ENCODE measurements at regions not wholly inside any gene's neighbourhood (a gene's known extent, or its start where the extent isn't known, plus 50 kb on each side); places are given as distances from the start of the nearest gene placed in this dataset.

- TF ChIP-seq, protein P1, sequence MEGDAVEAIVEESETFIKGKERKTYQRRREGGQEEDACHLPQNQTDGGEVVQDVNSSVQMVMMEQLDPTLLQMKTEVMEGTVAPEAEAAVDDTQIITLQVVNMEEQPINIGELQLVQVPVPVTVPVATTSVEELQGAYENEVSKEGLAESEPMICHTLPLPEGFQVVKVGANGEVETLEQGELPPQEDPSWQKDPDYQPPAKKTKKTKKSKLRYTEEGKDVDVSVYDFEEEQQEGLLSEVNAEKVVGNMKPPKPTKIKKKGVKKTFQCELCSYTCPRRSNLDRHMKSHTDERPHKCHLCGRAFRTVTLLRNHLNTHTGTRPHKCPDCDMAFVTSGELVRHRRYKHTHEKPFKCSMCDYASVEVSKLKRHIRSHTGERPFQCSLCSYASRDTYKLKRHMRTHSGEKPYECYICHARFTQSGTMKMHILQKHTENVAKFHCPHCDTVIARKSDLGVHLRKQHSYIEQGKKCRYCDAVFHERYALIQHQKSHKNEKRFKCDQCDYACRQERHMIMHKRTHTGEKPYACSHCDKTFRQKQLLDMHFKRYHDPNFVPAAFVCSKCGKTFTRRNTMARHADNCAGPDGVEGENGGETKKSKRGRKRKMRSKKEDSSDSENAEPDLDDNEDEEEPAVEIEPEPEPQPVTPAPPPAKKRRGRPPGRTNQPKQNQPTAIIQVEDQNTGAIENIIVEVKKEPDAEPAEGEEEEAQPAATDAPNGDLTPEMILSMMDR (IDR thresholded peaks at IDR 0.05): no peak
- TF ChIP-seq POLR2AphosphoS5 (IDR thresholded peaks at IDR 0.05; ENCODE audit: low read depth, low read length): no peak
These were observed 244.3 kb downstream of the RPLP1 start for GRCh38 chr15:69696946-69697345.
